Vagina (tissue), 2 donors: ENCODE measurements at regions not wholly inside any gene's neighbourhood (a gene's known extent, or its start where the extent isn't known, plus 50 kb on each side); places are given as distances from the start of the nearest gene placed in this dataset.

Source experiments
- DNase-seq, 2 donors: peaks; one replicate each; pipeline ENCODE4 v3.0.0-alpha.2; 2017; ENCODE audit errors: extremely low spot score in 2 of 2
- H3K27ac ChIP-seq: fragments of 200-600 bp; sonication (generic); one replicate; pipeline ENCODE4 v1.5.1; 2019
- H3K27me3 ChIP-seq: fragments of 200-600 bp; sonication (generic); one replicate; pipeline ENCODE4 v1.5.1; 2019
- H3K36me3 ChIP-seq, 2 donors: fragments of 200-600 bp; sonication (generic); one replicate each; pipeline ENCODE4 v1.5.1; 2017 to 2019
- H3K4me1 ChIP-seq: fragments of 200-600 bp; sonication (generic); one replicate; pipeline ENCODE4 v1.5.1; 2019
- H3K4me3 ChIP-seq, 2 donors: fragments of 200-600 bp; sonication (generic); 1 replicate in 1 of 2; 2 replicates in 1 of 2; pipeline ENCODE4 v1.5.1; 2016 to 2019
- H3K9me3 ChIP-seq: fragments of 200-600 bp; sonication (generic); one replicate; pipeline ENCODE4 v1.5.1; 2019
- POLR2A ChIP-seq, 2 donors: fragments of 450-650 bp; IDR thresholded peaks; one replicate each; pipeline ENCODE4 v1.6.1; 2017; ENCODE audit warnings: antibody characterized with exemption in 2 of 2, mild to moderate bottlenecking in 2 of 2, moderate library complexity in 2 of 2
- POLR2AphosphoS5 ChIP-seq, 2 donors: sonication (generic); formaldehyde crosslinking; IDR thresholded peaks; one replicate each; pipeline ENCODE4 v1.9.0; 2017; ENCODE audit warnings: antibody characterized with exemption in 2 of 2, mild to moderate bottlenecking in 2 of 2, low read depth in 1 of 2; ENCODE audit not compliant: insufficient read depth in 1 of 2
- intact Hi-C: fragments of 100-400 bp; cut with DNase I; formaldehyde crosslinking; loops from one replicate; pipeline ENCODE4 v1.15.1; 2023
- TF ChIP-seq, protein P1 (sequence below), 3 experiments: fragments of 450-650 bp in 2 of 3; fragments of 200-600 bp in 1 of 3; sonication (generic) in 1 of 3; IDR thresholded peaks; one replicate each; pipeline ENCODE4 v1.5.1; 2017 to 2019; ENCODE audit warnings: antibody characterized with exemption in 3 of 3, mild to moderate bottlenecking in 2 of 3, moderate library complexity in 2 of 3

- Histone ChIP-seq H3K27ac (no peak overlapping the region), H3K27me3 (no peaks in the 10 kb centered on the region), H3K36me3 (no peaks in the 10 kb centered on the region), H3K4me3 (no peak overlapping the region), H3K9me3 (peaks cover 8% of the 10 kb centered on the region), H3K4me1 (no peaks in the 10 kb centered on the region)
- TF ChIP-seq POLR2A (IDR thresholded peaks at IDR 0.05) (no peak), POLR2AphosphoS5 (IDR thresholded peaks at IDR 0.05; ENCODE audit: insufficient read depth in 1 of 2, low read depth in 1 of 2) (no peak)
- TF ChIP-seq, protein P1, sequence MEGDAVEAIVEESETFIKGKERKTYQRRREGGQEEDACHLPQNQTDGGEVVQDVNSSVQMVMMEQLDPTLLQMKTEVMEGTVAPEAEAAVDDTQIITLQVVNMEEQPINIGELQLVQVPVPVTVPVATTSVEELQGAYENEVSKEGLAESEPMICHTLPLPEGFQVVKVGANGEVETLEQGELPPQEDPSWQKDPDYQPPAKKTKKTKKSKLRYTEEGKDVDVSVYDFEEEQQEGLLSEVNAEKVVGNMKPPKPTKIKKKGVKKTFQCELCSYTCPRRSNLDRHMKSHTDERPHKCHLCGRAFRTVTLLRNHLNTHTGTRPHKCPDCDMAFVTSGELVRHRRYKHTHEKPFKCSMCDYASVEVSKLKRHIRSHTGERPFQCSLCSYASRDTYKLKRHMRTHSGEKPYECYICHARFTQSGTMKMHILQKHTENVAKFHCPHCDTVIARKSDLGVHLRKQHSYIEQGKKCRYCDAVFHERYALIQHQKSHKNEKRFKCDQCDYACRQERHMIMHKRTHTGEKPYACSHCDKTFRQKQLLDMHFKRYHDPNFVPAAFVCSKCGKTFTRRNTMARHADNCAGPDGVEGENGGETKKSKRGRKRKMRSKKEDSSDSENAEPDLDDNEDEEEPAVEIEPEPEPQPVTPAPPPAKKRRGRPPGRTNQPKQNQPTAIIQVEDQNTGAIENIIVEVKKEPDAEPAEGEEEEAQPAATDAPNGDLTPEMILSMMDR (IDR thresholded peaks at IDR 0.05): no peak
- intact Hi-C loops: no loop called here
- DNase-seq: no peak
Measured at GRCh38 chr1:30485072-30485471, 238.3 kb downstream of the MATN1 start.

GRCh38 chr1:30484668-30485067 is 238.7 kb downstream of the MATN1 start:
- Histone ChIP-seq H3K4me1 (no peaks in the 10 kb centered on the region), H3K27me3 (no peaks in the 10 kb centered on the region), H3K27ac (no peak overlapping the region), H3K36me3 (no peaks in the 10 kb centered on the region), H3K4me3 (no peak overlapping the region), H3K9me3 (peaks cover 8% of the 10 kb centered on the region)
- TF ChIP-seq POLR2A (IDR thresholded peaks at IDR 0.05) (no peak), POLR2AphosphoS5 (IDR thresholded peaks at IDR 0.05; ENCODE audit: insufficient read depth in 1 of 2, low read depth in 1 of 2) (no peak)
- TF ChIP-seq, protein P1 (IDR thresholded peaks at IDR 0.05): no peak
- DNase-seq: no peak
- intact Hi-C loops: loop anchor here (5.0 kb wide), 1 partner anchor 1232 kb away; no protein-coding TSS in a partner anchor

DNA sequence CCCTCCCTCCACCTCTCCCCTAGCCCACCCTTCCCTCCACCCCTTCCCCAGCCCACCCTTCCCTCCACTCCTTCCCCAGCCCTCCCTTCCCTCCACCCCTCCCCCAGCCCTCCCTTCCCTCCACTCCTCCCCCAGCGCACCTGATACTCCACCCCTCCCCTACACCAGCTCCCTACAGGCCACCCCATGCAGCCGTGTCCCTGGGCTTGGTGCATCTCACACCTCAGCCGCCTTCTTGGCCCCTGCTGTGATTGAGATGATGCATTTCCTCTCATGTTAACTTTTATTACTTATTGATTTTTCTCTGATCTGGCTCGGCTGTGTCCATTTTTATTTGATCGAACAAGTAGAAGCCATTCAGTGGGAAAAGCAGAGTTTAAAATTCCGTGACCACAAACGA is 243.8 kb downstream of the MATN1 start:
- intact Hi-C loops: no loop called here
- DNase-seq: no peak

GRCh38 chr1:30478799-30479563 is 244.4 kb downstream of the MATN1 start:
- H3K36me3 ChIP-seq: no peaks in the 10 kb centered on the region
- H3K27me3 ChIP-seq: no peaks in the 10 kb centered on the region
- no peak overlapping the region for H3K4me3 ChIP-seq
- no peak for DNase-seq
- intact Hi-C loops: no loop called here
- H3K27ac ChIP-seq: no peak overlapping the region
- TF ChIP-seq POLR2AphosphoS5 (IDR thresholded peaks at IDR 0.05; ENCODE audit: insufficient read depth in 1 of 2, low read depth in 1 of 2) (no peak), POLR2A (IDR thresholded peaks at IDR 0.05) (no peak)
- TF ChIP-seq, protein P1 (IDR thresholded peaks at IDR 0.05): no peak
- no peaks in the 10 kb centered on the region for H3K4me1 ChIP-seq
- peaks cover 8% of the 10 kb centered on the region for H3K9me3 ChIP-seq

More for the DNA sequence above, 243.8 kb downstream of the MATN1 start:
- no peaks in the 10 kb centered on the region for H3K27me3 ChIP-seq
- no peak overlapping the region for H3K4me3 ChIP-seq
- peaks cover 8% of the 10 kb centered on the region for H3K9me3 ChIP-seq
- TF ChIP-seq POLR2A (IDR thresholded peaks at IDR 0.05) (no peak), POLR2AphosphoS5 (IDR thresholded peaks at IDR 0.05; ENCODE audit: insufficient read depth in 1 of 2, low read depth in 1 of 2) (no peak)
- TF ChIP-seq, protein P1 (IDR thresholded peaks at IDR 0.05): no peak
- no peaks in the 10 kb centered on the region for H3K36me3 ChIP-seq
- H3K27ac ChIP-seq: no peak overlapping the region
- H3K4me1 ChIP-seq: no peaks in the 10 kb centered on the region

- H3K9me3 ChIP-seq: peaks cover 8% of the 10 kb centered on the region
- no peak for DNase-seq
- no peaks in the 10 kb centered on the region for H3K36me3 ChIP-seq
- H3K4me1 ChIP-seq: no peaks in the 10 kb centered on the region
- H3K27me3 ChIP-seq: no peaks in the 10 kb centered on the region
- TF ChIP-seq POLR2AphosphoS5 (IDR thresholded peaks at IDR 0.05; ENCODE audit: insufficient read depth in 1 of 2, low read depth in 1 of 2) (no peak), POLR2A (IDR thresholded peaks at IDR 0.05) (no peak)
- TF ChIP-seq, protein P1 (IDR thresholded peaks at IDR 0.05): no peak
- no peak overlapping the region for H3K4me3 ChIP-seq
- intact Hi-C loops: no loop called here
- no peak overlapping the region for H3K27ac ChIP-seq
Measured at GRCh38 chr1:30478283-30478682, 245.1 kb downstream of the MATN1 start.
